Ishikawa (cell line): ENCODE measurements at regions not wholly inside any gene's neighbourhood (a gene's known extent, or its start where the extent isn't known, plus 50 kb on each side); places are given as distances from the start of the nearest gene placed in this dataset.

ENCODE experiments used
- CEBPB ChIP-seq: IDR thresholded peaks from 2 replicates; pipeline ENCODE4 v1.6.1; 2012
- CREB1 ChIP-seq: IDR thresholded peaks from 2 replicates; pipeline ENCODE4 v1.6.1; 2012; ENCODE audit warnings: low read depth
- EGR1 ChIP-seq: IDR thresholded peaks from 2 replicates; pipeline ENCODE4 v1.6.1; 2012
- EP300 ChIP-seq: IDR thresholded peaks from 2 replicates; pipeline ENCODE4 v1.6.1; 2012; ENCODE audit warnings: borderline replicate concordance
- FOXM1 ChIP-seq: IDR thresholded peaks from 2 replicates; pipeline ENCODE4 v1.6.1; 2012; ENCODE audit warnings: low read depth, borderline replicate concordance
- MAX ChIP-seq: IDR thresholded peaks from 2 replicates; pipeline ENCODE4 v1.6.1; 2012
- NFIC ChIP-seq: IDR thresholded peaks from 2 replicates; pipeline ENCODE4 v1.6.1; 2012
- RAD21 ChIP-seq: IDR thresholded peaks from 2 replicates; pipeline ENCODE4 v1.6.1; 2012; ENCODE audit warnings: low read depth
- REST ChIP-seq: IDR thresholded peaks from 2 replicates; pipeline ENCODE4 v1.6.1; 2012; ENCODE audit warnings: low read depth, mild to moderate bottlenecking
- TAF1 ChIP-seq: IDR thresholded peaks from 2 replicates; pipeline ENCODE4 v1.6.1; 2012; ENCODE audit warnings: low read depth, mild to moderate bottlenecking
- TCF12 ChIP-seq: IDR thresholded peaks from 2 replicates; pipeline ENCODE4 v1.6.1; 2012; ENCODE audit warnings: low read depth
- TEAD4 ChIP-seq: IDR thresholded peaks from 2 replicates; pipeline ENCODE4 v1.6.1; 2012
- USF1 ChIP-seq: IDR thresholded peaks from 2 replicates; pipeline ENCODE4 v1.6.1; 2012
- YY1 ChIP-seq: IDR thresholded peaks from 2 replicates; pipeline ENCODE4 v1.6.1; 2012; ENCODE audit warnings: low read depth
- ZBTB7A ChIP-seq: IDR thresholded peaks from 2 replicates; pipeline ENCODE4 v1.6.1; 2012; ENCODE audit warnings: low read depth

- TF ChIP-seq EGR1, result no peak
- no peak for TF ChIP-seq ZBTB7A
- no peak for TF ChIP-seq REST
- TF ChIP-seq CEBPB, result no peak
- no peak for TF ChIP-seq CREB1
- TF ChIP-seq RAD21, result no peak
- no peak for TF ChIP-seq NFIC
- TF ChIP-seq TEAD4, result no peak
- TF ChIP-seq YY1, result no peak
- TF ChIP-seq FOXM1, result no peak
- no peak for TF ChIP-seq TCF12
- no peak for TF ChIP-seq USF1
- TF ChIP-seq EP300, result no peak
- no peak for TF ChIP-seq MAX
These were observed 131.7 kb upstream of the GRIK3 start for GRCh38 chr1:37166005-37166404.

GRCh38 chr1:37167479-37167878 lies 133.2 kb upstream of the GRIK3 start:
- no peak for TF ChIP-seq EP300
- TF ChIP-seq YY1, result no peak
- TF ChIP-seq CREB1, result no peak
- TF ChIP-seq REST, result no peak
- no peak for TF ChIP-seq NFIC
- TF ChIP-seq EGR1, result no peak
- TF ChIP-seq FOXM1, result no peak
- no peak for TF ChIP-seq TCF12
- TF ChIP-seq CEBPB, result no peak
- no peak for TF ChIP-seq RAD21
- no peak for TF ChIP-seq USF1
- TF ChIP-seq TAF1, result no peak
- no peak for TF ChIP-seq ZBTB7A

- no peak for TF ChIP-seq EGR1
- no peak for TF ChIP-seq MAX
- TF ChIP-seq YY1, result no peak
- no peak for TF ChIP-seq FOXM1
- no peak for TF ChIP-seq REST
- no peak for TF ChIP-seq EP300
- TF ChIP-seq RAD21, result no peak
- TF ChIP-seq USF1, result no peak
- TF ChIP-seq CEBPB, result no peak
- no peak for TF ChIP-seq TAF1
- no peak for TF ChIP-seq CREB1
- no peak for TF ChIP-seq ZBTB7A
- no peak for TF ChIP-seq NFIC
- no peak for TF ChIP-seq TCF12
- no peak for TF ChIP-seq TEAD4
These were observed 134.9 kb upstream of the GRIK3 start for GRCh38 chr1:37169241-37169640.

- TF ChIP-seq RAD21 (no peak), USF1 (no peak), TCF12 (no peak), TAF1 (no peak), CEBPB (no peak), NFIC (no peak), EGR1 (no peak), TEAD4 (no peak), FOXM1 (no peak), MAX (no peak), ZBTB7A (no peak), YY1 (no peak), EP300 (no peak), REST (no peak), CREB1 (no peak)
These were observed 135.5 kb upstream of the GRIK3 start for GRCh38 chr1:37169743-37170275.
